ENCODE measurements at regions not wholly inside any gene's neighbourhood (a gene's known extent, or its start where the extent isn't known, plus 50 kb on each side); places are given as distances from the start of the nearest gene placed in this dataset.

- TF ChIP-seq CTCF (tag by site-specific recombination; IDR thresholded peaks at IDR 0.05) = no peak
- no peak for TF ChIP-seq KLF10 (tag by site-specific recombination; IDR thresholded peaks at IDR 0.05)
- no peak for TF ChIP-seq ZNF645 (tag by site-specific recombination; IDR thresholded peaks at IDR 0.05)
Measured at GRCh38 chrX:113770071-113770470, 813.8 kb upstream of the HTR2C start.

Measured in HEK293 (cell line).